ENCODE measurements at regions not wholly inside any gene's neighbourhood (a gene's known extent, or its start where the extent isn't known, plus 50 kb on each side); places are given as distances from the start of the nearest gene placed in this dataset. TPM values are rescaled to one million over a fixed set of nuclear protein-coding genes. Genes with fewer than 3 reads are reported as not detected.

GRCh38 chr6:90637320-90637719 is 50.4 kb upstream of the MAP3K7 start:
- no peaks in the 10 kb centered on the region for H3K27me3 ChIP-seq (ENCODE audit: control insufficient read depth, insufficient read depth, low read length)
- no CpG with 5 or more reads among the region's 2 CpGs for WGBS (ENCODE audit: insufficient coverage)

More at GRCh38 chr6:90637320-90637719, 50.4 kb upstream of the MAP3K7 start:
- Histone ChIP-seq H3K9me3 (ENCODE audit: control insufficient read depth, insufficient read depth, low read length) (no peaks in the 10 kb centered on the region), H3K4me1 (ENCODE audit: control insufficient read depth, insufficient read depth, low read length) (no peaks in the 10 kb centered on the region), H3K36me3 (ENCODE audit: control insufficient read depth, insufficient read depth, low read length) (no peaks in the 10 kb centered on the region), H3K4me3 (ENCODE audit: low read depth, low read length) (no peak overlapping the region), H3K27ac (ENCODE audit: low read depth, low read length) (no peak overlapping the region)
- DNase-seq (ENCODE audit: low read depth in 4 of 6, low spot score in 6 of 6), result no peak

Small RNAs in the stretch of these regions (small RNA-seq; reads per million reads assigned to genes)
- gene MIR4643 (ENCODE audit: low replicate concordance), result not detected
- gene MTATP6P25 (ENCODE audit: low replicate concordance), result not detected
- gene MTCO1P56 (ENCODE audit: low replicate concordance), result not detected
- gene MTND4LP19 (ENCODE audit: low replicate concordance), result not detected
- gene RF00012 (ENCODE audit: low replicate concordance), result 0.06 reads per million
- gene RN7SL415P (ENCODE audit: low replicate concordance), result 0.06 reads per million
